ENCODE measurements at regions not wholly inside any gene's neighbourhood (a gene's known extent, or its start where the extent isn't known, plus 50 kb on each side); places are given as distances from the start of the nearest gene placed in this dataset.

- intact Hi-C loops (cut with micrococcal nuclease): no loop called here
Measured at GRCh38 chr4:128521648-128522111, 234.1 kb upstream of the PGRMC2 start.

DNA sequence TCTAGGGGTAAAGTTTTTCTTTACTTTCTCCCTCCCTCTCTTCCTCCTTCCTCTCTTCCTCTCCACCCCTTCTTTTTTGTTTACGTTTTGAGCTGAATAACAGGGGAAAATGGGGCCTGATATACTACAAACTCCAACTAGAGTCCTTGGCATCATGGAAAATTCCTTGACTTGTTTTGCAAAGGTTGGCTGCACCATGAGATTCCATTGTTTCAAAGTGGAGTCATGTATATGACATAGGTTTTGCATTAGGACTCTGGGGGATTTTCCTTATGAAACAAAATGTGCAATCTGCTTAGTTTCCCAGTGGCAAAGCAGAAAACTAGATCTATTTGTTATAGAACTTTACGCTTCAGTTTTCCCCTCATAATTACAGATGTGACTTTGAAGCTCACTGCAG is 233.5 kb upstream of the PGRMC2 start:
- no peaks in the 10 kb centered on the region for H3K27me3 ChIP-seq (ENCODE audit: low read depth)
- intact Hi-C loops (cut with micrococcal nuclease): no loop called here
- DNase-seq: no peak
- peaks cover 68% of the 10 kb centered on the region for H3K4me1 ChIP-seq
- H3K9me3 ChIP-seq (replicated peaks): no peaks in the 10 kb centered on the region
- H3K36me3 ChIP-seq: no peaks in the 10 kb centered on the region
- H3K27ac ChIP-seq (replicated peaks): no peak overlapping the region
- H3K4me3 ChIP-seq: no peak overlapping the region
- TF ChIP-seq, protein P1, sequence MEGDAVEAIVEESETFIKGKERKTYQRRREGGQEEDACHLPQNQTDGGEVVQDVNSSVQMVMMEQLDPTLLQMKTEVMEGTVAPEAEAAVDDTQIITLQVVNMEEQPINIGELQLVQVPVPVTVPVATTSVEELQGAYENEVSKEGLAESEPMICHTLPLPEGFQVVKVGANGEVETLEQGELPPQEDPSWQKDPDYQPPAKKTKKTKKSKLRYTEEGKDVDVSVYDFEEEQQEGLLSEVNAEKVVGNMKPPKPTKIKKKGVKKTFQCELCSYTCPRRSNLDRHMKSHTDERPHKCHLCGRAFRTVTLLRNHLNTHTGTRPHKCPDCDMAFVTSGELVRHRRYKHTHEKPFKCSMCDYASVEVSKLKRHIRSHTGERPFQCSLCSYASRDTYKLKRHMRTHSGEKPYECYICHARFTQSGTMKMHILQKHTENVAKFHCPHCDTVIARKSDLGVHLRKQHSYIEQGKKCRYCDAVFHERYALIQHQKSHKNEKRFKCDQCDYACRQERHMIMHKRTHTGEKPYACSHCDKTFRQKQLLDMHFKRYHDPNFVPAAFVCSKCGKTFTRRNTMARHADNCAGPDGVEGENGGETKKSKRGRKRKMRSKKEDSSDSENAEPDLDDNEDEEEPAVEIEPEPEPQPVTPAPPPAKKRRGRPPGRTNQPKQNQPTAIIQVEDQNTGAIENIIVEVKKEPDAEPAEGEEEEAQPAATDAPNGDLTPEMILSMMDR (IDR thresholded peaks at IDR 0.05; ENCODE audit: borderline replicate concordance): no peak

More at GRCh38 chr4:128521648-128522111, 234.1 kb upstream of the PGRMC2 start:
- DNase-seq: no peak
- Histone ChIP-seq H3K4me1 (peaks cover 70% of the 10 kb centered on the region), H3K36me3 (no peaks in the 10 kb centered on the region), H3K9me3 (replicated peaks) (no peaks in the 10 kb centered on the region), H3K4me3 (no peak overlapping the region), H3K27me3 (ENCODE audit: low read depth) (no peaks in the 10 kb centered on the region), H3K27ac (replicated peaks) (peak overlapping the region; percentile 21)
- TF ChIP-seq, protein P1 (IDR thresholded peaks at IDR 0.05; ENCODE audit: borderline replicate concordance): no peak

GRCh38 chr4:128519163-128519830 is 231.7 kb upstream of the PGRMC2 start:
- intact Hi-C loops (cut with micrococcal nuclease): no loop called here
- DNase-seq: peak; percentile 70
- H3K27me3 ChIP-seq (ENCODE audit: low read depth): no peaks in the 10 kb centered on the region
- H3K4me1 ChIP-seq: peaks cover 51% of the 10 kb centered on the region
- H3K27ac ChIP-seq (replicated peaks): peak overlapping the region; percentile 64
- no peaks in the 10 kb centered on the region for H3K36me3 ChIP-seq
- H3K9me3 ChIP-seq (replicated peaks): no peaks in the 10 kb centered on the region
- H3K4me3 ChIP-seq: no peak overlapping the region
- TF ChIP-seq, protein P1 (IDR thresholded peaks at IDR 0.05; ENCODE audit: borderline replicate concordance): no peak

DNA sequence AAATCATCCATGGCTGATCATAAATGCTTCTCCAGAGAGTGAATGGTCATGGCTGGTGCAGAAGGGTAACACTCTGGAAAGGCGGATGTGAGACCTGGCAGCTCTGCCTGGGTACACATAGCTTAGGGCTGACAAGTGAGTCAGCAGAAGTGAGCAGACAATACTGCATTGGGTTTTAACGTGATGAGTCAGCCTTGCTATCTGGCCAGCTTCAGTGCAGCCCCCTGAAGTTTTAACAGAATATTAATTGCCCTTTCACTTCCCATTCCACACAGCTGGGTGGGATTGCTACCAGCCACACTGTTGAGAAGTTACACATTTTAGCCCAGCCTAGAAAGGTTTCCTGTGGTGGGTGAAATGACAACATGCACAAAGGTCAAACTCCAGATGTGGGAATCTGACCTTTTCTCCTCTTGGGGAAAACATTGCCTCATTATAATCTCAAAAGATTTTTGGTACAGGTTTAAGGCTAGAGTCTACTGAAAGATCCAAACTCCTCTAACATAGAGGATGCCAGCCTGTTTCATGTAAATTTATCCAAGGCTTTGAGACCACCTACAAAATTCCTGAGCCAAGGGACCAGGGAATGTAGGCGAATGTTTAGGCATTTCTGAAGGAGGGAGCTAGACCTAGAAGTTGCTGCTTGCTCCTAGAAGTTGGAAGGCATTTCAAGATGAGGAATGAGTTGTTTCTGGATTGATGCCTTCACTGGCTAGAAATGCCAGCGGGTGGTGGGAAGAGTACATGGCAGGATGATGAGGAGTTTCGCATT is 230.3 kb upstream of the PGRMC2 start:
- peak; percentile 40 for DNase-seq
- TF ChIP-seq, protein P1 (IDR thresholded peaks at IDR 0.05; ENCODE audit: borderline replicate concordance): no peak

DNA sequence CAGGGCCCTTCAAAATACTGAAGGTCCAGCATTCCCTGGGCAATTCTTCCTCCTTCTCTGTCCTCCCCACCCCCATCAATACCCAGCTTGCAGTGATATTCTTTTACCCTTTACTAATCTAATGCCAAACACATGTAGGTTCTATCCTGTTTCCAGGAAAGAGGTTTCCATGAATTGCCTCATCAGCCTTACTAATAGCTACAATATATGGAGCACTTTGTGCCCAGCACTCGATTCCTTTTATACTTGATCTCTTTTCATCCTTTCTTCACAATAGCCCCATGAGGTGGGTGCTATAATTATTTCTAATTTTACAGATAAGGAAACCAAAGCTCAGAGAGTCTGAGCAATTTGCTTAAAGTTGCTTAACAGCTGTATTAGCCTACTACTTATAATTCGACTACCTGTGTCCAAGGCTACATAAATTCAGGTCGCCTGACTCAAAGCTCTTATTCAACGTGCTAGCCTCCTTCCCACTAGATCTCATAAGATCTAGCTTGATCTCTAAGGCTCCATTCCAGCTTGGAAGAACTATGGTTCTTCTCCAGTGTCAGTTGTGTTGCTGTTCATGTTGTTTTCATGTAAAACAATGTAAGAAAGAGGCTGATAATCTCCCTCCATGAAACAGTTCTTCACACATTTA is 229.6 kb upstream of the PGRMC2 start:
- intact Hi-C loops (cut with micrococcal nuclease): no loop called here
- DNase-seq: no peak
- peaks cover 46% of the 10 kb centered on the region for H3K4me1 ChIP-seq
- TF ChIP-seq, protein P1 (IDR thresholded peaks at IDR 0.05; ENCODE audit: borderline replicate concordance): no peak
- H3K27ac ChIP-seq (replicated peaks): peak overlapping the region; percentile 64
- H3K4me3 ChIP-seq: no peak overlapping the region
- H3K9me3 ChIP-seq (replicated peaks): no peaks in the 10 kb centered on the region
- no peaks in the 10 kb centered on the region for H3K27me3 ChIP-seq (ENCODE audit: low read depth)
- no peaks in the 10 kb centered on the region for H3K36me3 ChIP-seq

More for the DNA sequence above, 230.3 kb upstream of the PGRMC2 start:
- intact Hi-C loops (cut with micrococcal nuclease): no loop called here
- Histone ChIP-seq H3K4me1 (peaks cover 47% of the 10 kb centered on the region), H3K36me3 (no peaks in the 10 kb centered on the region), H3K27me3 (ENCODE audit: low read depth) (no peaks in the 10 kb centered on the region), H3K27ac (replicated peaks) (peak overlapping the region; percentile 64), H3K9me3 (replicated peaks) (no peaks in the 10 kb centered on the region), H3K4me3 (no peak overlapping the region)

Data from left ventricle myocardium inferior (tissue), 1 donor.